CD4-positive, alpha-beta T cell treated with Interleukin-17A for 4 hours (primary cell): ENCODE measurements at regions not wholly inside any gene's neighbourhood (a gene's known extent, or its start where the extent isn't known, plus 50 kb on each side); places are given as distances from the start of the nearest gene placed in this dataset.
"Not testable (repeated sequence)": the region's sequence is repeated elsewhere in the genome, so short reads cannot be mapped to it uniquely, and the experiment has no call there.

Experiments
- DNase-seq: peaks from one replicate; pipeline ENCODE4 v3.0.0-alpha.2; 2020; ENCODE audit warnings: mixed read lengths

DNA sequence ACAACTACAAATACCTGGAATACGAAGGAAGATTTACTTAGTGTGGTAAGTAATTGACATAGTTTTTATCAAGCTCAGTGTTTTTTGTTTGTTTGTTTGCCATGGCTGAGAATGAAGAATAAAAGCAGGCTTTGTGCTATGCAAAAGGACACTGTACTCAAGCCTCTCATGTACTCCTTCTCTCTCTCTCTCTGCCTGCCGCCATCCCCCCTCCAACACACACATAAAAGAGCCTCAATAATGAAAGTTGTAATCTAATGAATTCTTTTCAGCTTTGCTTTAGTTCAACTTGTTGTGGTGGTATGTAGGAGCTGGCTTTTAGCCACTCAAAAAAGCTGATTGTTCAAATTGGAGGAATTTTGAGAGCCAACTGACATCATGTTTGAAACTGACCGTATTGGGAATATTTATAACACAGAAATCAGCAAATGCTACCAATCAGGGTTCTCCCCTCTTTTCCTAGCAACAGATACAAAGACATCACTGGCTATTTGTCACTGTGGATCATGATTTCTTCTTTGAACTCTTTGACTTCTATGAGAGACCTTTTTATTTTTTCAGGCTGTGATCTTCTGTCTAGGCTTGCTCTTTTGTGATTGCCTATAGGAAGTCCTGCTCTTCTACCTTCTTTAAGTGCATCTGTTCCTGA lies 1148.8 kb downstream of the RAPGEF2 start:
- DNase-seq = no peak

DNA sequence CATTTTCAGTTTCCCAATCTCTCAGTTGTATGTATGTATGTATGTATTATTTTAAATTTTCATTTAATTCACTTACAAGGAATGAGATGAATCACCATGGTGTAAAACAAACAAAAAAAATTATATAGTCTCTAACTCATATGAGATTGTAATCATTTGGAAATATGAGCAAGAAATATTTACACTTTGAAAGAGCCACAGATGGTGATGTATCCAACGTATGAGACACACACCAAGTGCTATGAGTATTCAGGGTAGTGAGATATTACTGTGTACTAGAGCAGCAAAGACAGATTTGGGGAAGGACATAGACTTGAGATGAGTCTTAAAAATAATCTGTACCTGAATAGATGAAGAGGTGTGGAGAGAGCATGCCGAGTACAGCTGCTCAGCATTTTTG lies 1154.4 kb downstream of the RAPGEF2 start:
- DNase-seq = no peak

DNA sequence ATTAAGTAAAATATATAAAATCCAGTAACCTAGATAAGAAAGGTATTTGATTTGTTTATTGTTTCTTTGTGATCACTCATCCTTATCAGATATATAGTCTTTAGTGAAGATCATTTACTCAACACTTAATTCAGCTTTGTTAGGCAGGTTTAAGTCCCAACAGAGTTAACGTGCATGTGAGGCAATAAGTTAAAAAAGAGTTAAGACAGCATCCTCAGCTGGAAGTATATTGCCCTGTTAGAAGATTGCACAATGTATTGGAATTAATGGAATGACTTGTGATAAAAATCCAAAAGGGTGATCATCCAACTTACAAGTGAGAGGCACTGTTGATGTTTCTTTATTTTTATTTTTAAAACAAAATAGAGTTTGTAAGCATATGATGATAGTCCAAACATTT lies 1162.1 kb downstream of the RAPGEF2 start:
- no peak for DNase-seq

DNA sequence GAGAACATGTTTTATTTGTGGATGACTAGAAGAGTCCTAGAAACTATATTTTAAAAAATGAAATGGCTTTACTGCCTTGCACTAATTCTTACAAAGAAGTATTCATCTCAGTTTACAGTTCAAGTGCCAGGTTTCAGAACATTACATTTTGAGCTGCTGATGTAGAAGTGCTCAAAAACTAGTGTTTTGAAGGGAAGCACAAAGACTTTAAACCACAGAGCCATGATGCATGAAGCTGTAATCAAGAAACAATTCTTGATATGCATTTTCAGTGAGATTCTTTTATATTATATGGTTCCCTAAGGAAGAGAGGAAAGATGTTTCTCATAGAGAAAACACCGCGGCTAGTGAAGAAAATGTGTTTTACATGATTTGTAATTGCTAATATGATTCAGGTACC lies 1163.0 kb downstream of the RAPGEF2 start:
- no peak for DNase-seq

DNA sequence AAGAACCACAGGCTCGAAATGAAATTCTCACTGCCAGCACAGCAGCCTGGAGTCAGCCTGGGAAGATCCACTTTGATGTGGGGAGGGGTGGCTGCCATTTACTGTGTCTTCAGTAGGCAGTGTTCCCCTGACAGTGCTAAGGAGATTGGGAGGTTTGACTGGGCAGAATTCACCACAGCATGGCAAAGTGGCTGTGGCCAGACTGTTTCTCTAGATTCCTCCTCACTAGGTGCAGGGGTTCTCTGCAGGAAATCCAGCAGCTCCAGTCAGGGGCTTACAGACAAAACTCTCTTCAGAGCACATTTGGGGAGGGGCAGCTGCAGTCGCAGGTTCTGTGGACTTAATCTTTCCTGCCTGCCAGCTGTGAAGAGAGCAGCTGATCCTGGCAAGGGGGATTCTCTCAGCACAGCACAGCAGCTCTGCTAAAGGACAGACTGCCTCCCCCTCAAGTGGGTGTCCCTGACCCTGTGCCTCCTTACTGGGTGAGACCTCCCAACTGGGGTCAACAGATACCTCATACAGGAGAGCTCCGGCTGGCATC lies 1174.0 kb downstream of the RAPGEF2 start:
- no peak for DNase-seq

DNA sequence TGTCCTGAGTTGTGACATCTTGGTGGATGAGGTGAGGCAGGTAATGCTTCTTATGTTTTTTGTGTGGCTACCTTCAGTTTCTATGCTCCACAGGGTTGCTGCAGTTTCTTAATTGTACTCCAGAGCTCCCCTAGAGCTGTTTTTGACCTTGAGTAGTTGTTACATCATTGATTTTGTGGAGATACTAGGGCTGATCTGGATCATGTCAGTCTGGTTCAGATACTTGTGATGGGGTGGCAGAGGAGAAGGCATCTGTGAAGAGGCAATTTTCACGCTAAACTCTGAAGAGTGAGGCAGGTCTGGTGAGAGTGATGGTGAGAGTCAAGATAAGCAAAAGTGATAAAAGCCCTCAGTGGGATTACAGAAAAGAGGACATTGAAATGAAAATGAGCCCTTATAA lies 1180.2 kb downstream of the RAPGEF2 start:
- no peak for DNase-seq

DNA sequence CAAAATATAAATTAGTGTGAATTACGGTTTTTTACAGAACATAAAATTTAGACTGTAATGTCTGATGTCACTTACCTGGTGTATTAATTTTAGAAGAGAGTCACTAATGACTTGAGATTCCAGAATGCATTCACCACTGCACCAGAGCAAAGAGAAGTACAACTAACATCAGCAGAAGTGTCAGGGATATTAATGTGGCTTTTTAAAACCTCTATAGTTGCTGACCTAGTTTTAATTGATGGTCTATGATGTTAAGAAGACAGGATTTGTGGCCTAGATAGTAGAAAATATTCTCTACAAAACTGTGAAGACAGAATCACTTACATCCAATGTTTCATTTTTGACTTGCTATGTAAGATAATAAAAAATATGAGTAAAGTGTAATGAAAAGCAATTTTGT lies 1181.6 kb downstream of the RAPGEF2 start:
- no peak for DNase-seq

DNA sequence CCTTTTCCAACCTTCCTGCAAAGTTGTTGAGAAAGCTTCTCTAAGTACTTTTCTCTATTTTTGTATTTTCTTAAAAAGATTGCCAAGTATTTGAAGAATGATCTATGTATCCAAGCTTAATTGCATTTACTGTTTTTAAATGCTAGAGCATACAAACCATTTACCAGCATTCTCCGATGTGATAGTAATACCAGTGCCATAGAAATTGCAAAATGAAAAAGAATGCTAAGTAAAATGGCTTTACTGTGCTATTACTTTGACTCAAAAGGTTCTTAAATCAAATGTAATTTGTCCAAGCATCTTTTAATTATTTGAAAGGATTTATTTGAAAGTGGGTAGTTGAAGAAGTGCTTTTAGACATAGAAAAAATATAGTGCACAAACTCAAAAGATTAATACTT lies 1183.2 kb downstream of the RAPGEF2 start:
- no peak for DNase-seq

DNA sequence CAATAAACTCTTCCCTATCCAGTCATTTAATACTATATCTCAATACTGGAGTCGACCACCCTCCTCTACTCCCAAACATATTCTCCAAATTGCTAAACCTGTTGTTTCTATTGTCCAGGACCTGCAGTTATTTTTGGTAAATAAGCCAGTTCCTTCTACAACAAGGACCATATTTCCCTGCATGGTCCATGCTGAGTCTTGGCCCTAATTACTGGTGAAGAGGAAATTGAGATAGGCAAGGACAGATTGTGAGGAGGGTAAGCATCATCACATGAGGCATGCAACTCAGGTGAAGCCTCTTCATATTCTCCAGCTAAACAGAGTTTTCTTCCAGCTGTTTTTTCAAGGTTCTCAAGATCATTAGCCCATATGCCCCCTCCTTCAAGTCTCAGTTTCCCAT lies 1193.6 kb downstream of the RAPGEF2 start:
- DNase-seq = no peak

DNA sequence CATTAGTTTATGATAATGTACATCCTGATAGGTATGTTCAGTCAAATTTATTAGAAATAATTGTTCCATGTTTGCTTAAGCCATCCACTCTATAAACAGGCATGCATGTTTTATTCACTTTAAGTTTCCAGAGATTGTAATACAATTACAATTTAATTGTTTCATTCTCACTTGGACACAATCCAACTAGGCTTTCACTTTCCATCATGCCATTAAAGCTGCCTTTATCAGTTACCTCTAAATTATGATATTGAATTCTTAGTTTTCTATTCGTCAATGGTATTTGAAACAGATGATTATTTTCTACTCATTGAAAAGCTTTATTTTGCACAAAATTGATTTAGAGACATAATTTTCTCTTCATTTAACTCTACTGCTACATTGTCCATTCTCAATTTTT lies 1196.3 kb downstream of the RAPGEF2 start:
- DNase-seq = no peak

DNA sequence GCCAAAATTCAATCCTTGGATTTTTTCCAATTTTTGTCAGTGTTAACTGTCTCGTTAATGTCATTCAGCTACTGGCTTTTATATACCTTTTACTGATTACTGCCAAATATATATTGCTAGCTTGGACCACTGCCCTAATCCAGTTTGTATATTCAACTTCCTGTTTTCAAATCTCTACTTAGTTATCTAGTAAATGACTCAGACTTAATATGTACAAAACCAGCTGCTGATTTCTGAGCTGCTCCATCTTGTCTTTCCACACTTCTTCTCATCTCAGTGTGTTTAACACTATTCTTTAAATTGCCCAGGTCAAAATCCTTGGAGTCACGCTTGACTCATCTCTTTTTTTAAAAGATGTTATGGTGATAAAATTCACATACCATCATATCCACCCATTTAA lies 1196.7 kb downstream of the RAPGEF2 start:
- DNase-seq = no peak

DNA sequence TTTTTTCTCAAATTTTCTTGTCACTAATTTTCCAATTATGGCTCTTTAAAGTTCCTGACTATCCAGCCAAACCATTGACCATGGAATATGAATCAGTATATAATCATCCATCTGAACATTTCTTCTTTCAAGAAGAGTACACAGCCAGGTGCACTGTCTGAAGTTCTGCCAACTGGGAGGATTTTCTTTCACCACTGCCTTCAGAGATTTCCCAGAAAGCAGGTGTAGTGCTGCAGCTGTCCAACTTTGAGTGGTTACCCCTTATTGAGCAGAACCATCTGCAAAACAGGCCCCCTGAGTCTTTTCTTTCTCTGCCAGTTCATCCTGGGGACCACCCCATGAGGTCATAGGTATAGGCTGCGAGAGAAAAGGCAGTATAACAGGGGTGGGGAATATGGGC lies 1213.2 kb downstream of the RAPGEF2 start:
- no peak for DNase-seq

DNA sequence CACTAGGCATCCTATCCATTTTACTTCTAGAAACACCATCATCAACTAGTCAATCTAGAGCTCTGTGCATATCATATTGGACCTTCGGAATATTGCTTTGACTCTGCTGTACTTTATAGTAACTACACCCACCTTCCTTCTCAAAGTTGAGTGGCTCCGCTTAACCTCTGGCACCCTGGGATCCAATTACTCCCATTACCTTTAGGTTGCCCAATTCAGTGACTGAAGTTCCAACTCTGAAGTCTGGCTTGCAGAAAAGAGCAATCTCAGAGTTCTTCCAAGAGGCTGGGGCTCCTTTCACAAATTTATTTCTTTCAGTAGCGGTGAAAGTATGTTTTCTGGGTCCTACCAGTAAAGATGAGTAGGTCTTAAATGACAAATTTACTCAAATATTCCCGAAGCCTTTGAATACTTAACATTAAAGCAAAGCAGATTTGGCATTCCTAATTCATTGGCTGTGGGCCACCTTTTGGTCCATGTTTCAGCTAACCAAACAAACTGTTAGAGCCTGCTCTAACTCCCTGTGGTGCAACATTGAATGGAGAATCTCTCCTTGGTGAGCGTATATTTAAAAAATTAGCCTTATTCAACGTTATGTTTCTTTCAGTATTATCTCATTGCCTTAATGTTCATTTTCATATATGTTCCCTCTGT lies 1215.8 kb downstream of the RAPGEF2 start:
- DNase-seq = no peak

DNA sequence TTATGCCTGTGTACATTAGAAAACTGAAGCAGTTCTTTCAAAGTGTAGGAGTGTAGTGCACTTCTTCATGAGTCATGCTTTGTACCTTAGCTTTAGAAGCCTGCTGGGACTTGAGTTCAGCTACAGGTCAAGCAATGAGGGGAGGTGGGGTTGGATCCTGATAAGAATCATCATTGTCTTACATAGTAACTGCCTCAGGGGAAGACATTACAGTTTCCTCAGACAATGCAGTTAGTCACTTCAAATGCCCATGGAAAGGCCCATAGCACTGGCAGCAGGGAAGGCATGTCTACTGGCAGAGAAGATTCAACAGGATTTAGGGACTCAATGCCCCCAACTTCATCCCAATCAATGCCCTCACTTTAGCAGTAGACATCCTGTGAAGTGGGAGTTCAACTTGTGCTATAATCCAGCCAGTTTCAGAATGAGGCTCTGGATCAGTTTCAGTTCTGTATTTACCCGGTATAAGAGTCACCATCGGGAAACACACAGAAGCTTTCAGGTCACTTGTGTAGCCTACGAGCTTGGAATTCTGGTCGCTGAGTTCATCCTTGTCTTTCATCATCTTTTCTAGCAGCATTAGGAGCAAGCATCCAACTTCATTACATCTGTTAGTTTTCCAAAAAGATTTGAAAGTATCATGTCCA lies 1216.5 kb downstream of the RAPGEF2 start:
- no peak for DNase-seq

DNA sequence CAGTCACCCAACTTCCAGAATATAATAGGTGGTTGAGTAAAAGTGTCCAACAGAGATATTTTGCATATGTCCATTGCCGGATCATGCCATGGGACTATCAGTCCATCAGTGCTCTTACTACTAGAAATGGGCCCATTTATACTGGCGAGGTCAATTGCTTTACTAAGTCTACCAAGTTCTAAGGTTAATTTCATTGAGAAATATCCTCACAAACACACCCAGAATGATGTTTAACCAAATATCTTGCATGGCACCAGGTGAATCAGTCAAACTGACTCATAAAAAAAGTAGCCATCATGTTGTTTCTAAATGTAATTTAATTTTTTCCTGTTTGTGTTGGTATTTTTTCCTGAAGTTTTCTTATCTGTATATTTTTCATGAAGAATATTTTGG lies 1217.0 kb downstream of the RAPGEF2 start:
- DNase-seq = no peak

DNA sequence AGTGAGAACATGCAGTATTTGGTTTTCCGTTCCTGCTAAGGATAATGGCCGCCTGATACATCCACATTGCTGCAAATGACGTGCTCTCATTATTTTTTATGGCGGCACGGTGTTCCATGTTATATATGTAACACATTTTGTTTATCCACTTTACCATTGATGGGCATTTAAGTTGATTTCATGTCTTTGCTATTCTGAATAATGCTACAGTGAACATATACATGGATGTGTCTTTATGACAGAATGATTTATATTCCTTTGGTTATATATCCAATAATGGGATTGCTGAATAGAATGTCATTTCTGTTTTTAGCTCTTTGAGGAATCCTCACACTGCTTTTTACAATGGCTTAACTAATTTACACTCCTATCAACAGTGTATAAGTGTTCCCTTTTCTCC lies 1223.2 kb downstream of the RAPGEF2 start:
- no peak for DNase-seq

DNA sequence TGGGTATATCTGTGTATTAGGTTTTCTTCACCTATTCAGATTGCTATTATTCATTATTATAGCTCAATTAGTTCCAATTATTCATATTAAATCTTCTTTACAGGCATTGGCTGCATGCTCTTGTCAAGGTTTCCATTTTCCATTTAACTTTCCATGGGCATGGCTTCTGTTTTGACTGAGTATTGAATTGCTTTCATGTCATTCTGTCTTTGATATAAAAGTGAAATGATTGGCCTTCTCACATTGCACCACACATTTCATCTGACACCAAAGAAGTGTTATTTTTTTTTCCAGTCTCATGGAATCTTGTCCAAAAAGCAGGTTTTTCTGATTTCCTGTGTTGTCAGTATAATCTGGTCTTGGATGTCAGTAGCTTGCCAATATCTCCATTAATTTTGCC lies 1244.3 kb downstream of the RAPGEF2 start:
- no peak for DNase-seq

DNA sequence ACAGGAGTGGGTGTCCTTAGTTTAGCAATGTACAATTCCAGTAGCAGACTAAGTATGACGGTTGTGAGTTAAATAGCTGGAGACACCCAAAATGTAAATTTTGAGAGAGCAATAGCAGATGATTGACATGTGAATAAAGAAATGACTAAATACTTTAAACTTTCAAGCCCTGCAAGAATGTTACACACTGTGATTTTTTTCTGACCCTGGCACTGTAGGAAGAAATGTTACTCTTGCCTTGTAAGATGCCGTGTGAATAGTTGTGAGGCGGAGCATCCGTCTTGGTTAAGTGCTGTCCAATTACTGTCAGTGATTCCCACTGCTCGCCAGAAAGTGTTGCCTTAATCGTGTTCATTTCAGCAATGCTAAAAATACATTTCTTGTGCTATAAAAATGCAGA lies 1248.1 kb downstream of the RAPGEF2 start:
- DNase-seq = no peak

DNA sequence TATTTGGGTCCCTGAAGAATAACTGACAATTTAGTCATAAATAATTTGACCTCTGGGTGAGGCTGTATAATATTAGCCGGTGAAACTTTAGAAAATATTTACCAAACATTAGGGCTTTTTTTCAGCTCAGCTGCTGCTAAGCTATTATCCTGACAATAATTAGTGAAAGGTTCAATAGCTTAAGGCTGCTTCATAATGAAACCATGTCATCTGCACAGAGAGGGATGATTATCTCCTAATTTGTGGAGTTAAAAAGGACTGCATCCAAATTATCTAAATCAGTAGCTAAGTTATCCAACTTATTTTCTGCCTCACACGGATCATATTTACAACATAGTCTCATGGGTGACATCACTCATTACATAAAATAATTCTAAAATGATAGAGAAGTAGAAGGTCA lies 1249.8 kb downstream of the RAPGEF2 start:
- no peak for DNase-seq

DNA sequence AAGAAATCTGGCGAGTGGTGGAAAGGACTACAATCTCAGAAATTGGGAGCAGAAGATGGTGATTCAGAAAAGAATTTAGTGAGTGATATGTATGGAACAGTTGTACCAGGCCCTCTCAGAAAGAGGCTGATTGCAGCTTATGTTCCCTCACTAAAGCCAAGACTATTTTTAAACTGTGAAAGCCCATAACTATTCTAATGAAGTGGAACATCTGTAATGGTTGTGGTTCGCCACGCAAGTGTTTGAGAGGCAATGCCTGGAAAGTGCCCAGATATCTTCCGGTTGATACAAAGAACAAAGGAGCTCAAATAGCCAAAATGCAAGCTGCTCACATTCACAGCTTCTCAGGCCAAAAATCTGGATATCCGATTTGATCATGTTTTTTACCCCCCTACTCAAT lies 1250.7 kb downstream of the RAPGEF2 start:
- DNase-seq = no peak

DNA sequence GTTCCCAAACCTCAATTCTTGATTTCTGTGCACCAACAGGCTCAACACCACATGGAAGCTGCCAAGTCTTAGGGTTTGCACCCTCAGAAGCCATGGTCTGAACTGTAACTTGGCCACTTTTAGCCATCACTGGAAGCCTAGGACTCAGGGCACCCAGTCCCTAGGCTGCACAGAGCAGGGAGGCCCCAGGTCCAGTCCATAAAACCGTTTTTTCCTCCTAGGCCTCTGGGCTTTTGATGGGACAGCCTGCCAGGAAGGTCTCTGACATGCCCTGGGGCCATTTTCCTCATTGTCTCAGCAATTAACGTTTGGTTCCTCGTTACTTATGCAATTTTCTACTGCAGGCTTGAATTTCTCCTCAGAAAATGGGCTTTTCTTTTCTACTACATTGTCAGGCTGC lies 1259.6 kb downstream of the RAPGEF2 start:
- DNase-seq = no peak

DNA sequence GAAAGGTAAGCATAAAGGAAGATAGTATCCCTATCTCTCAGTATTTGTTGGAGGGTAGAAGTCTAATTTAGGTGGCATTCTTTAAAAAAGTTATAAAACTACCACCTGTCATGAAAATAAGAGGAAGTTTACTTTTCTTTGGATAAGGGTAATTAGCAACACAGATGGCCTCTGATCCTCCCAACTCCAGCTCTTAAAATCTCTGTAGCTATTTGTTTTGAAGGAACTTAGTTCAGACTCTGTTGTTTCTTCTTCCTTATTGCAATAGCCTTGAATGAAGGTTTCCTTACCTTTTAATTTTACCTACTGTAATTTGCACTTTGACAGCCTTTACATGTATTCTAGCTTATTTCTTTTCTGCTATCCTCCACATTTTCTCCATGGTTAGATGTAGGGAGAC lies 1261.3 kb downstream of the RAPGEF2 start:
- no peak for DNase-seq

DNA sequence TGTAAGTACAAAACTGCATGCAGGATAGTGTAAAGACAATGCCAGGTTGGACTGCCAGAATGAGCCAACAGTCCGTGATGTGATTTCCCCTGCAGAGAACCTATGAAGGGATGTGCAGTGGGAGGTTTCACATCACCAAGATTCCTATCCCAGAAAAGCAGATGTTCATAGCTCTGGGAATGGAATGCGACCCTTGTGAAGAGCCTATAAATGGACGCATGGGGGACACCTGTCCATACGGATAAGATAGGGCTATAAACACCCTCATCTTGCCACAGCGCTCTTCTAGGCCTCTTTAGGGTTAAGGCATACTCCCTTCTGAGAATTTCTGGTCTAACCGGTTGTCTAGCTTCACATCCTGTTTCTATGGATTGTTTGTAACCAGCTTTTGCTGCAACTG lies 1261.8 kb downstream of the RAPGEF2 start:
- DNase-seq = not testable (repeated sequence)

DNA sequence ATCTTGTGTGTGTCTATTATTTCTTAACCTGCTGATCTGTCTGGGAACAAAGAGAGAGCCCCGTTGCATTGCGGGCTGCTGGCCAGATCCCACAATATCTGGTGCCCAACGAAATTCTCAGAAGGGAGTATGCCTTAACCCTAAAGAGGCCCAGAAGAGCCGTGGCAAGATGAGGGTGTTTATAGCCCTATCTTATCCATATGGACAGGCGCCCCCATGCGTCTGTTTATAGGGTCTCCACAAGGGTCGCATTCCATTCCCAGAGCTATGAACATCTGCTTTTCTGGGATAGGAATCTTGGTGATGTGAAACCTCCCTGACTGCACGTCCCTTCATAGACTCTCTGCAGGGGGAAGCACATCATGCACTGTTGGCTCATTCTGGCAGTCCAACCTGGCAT lies 1262.5 kb downstream of the RAPGEF2 start:
- not testable (repeated sequence) for DNase-seq
